ENCODE measurements at regions not wholly inside any gene's neighbourhood (a gene's known extent, or its start where the extent isn't known, plus 50 kb on each side); places are given as distances from the start of the nearest gene placed in this dataset.

DNA sequence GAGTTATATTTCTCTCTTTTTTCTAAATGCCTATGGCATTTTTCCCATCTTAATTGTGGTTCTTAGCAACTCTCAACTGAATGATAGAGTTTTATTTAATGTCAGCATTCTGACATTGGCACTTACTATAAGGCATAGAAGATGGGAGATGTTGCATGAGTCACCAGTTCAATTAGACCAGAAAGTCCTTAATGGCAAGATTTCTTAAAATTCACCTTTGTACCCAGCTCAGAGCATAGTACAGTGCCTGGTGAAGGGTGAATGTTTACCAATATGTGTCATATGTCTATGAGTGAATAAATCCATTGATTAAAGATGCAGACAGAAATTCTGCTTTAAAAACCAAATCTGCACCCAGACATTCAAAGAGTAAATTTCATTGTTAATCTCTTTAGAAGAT is 526.9 kb downstream of the EFNB2 start:
- no peak for DNase-seq

DNA sequence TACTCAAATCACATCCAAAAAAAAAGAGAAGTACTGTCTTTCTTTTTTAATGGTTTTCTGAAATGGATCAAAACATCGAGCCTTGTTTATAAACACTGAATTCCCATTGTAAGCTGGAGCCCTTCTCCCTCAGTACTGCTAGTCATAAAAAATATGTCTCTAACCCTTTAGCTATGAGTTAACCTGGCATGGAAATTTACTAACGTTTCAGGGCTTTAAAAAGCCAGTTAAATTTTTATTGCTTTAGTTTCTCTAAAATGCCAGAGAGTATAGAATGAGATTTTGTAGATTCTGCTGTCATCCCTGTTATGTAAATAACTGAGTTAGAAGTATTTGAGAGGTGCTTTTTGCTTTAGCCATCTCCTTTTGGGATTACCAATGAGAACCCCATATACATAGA is 528.3 kb downstream of the EFNB2 start:
- DNase-seq: no peak

DNA sequence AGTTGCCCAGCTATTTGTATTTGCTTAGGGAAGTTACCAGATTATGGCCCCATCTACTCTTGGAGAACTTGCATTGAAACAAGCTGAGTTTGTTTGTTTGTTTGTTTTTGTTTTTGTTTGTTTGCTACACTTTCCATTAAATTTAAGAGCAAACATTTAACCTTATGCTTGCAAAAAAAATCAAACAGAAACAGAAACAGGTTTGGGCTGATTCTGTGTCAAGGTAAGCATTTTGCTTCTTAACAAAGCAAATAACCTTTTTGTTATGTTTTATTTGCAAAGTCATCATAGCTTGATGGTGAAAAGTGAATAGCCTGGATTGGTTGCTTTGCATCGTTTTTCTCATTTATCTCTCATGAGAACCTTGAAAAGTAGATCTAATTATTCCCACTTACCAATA is 531.8 kb downstream of the EFNB2 start:
- DNase-seq: no peak

DNA sequence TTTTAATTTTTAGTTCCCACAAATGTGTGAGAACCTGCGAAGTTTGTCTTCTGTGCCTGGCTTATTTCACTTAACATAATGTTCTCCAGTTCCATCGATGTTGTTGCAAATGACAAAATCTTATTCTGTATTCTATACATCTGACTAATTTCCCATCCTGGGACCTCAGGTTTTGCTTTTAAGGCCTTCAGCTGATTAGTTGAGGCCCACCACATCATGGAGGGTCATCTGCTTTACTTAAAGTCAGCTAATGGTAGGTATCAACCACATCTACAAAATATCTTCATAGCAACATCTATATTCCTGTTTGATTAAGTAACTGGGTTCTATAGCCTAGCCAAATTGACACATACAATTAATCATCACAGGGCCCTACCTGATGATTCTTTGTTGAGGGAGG is 534.0 kb downstream of the EFNB2 start:
- no peak for DNase-seq

DNA sequence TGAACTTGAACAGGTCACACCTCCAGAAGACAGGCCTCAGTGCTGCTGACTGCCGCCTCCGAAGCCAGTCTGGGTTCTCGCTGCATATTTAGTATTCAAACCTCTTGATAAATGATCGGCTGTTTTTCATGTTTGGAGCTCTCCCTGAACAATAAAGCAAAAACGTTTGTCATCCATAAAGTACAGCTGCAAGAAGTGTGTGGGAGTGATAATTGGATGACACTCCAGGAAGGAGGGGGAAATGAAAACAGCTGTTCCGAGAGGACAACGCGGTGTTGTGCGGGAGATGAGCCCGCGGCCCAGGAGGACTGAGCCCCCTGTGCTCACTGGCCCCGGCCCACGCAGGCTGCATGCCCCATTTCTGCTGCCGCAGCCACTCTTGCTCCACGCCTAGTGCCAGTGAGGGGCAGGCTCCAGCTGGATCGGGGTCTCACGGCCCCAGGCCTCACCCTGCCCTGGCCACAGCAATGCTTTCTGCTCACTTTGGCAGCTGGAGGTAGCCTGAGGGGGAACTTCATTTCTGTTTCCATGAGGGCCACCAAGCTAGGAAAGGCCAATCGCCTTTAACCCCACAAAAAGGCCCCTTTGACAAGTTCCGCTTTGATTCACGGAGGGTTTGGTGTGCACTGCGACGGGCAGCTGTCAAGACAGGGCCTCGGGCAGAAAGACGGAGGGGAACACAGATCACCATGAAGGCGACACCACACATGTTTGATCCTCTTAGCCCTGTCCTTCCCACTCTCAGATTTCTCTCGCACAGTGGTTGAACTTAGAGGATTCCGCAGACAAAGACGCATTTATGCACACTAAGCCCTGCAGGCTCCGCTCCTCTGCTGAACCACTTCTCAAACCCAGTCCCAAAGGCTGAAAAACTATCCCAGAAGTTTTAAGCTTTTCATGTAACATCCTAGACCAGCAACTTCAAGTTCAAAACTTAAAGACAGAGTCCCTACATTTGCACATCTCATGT is 537.6 kb downstream of the EFNB2 start:
- no peak for DNase-seq

DNA sequence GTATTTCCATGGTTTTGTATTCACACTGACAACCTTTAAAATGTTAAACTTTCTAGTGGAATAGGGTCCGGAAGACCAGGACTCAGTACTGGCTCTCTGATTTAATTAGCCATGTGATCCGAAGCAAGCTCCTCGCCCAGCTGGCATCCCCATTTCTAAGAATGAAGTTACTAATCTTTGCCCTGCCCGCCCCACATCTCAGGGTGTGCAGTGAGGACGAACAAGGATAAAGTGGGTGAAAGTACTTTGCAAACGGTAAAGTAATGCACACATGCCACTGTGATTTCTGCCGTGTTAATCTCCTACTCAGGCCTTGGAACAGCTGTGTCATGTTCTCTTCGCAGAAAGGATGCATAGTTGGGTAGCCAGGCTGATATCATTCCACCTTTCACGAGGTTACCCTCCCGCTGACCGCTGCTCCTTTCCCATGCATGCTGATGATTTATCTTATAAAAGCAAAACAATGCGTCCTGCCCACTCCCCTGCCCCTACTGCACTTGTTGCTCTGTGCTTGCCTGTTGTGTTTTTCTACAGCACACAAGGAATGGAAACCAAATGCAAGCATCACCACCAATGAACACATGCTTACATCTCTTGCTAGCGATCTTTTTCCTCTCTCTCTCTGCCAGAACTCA is 539.0 kb downstream of the EFNB2 start:
- DNase-seq: no peak

- DNase-seq: no peak
These were observed 541.1 kb downstream of the EFNB2 start for GRCh38 chr13:105994340-105994739.

- DNase-seq: no peak
These were observed 543.7 kb downstream of the EFNB2 start for GRCh38 chr13:105991622-105992277.

DNA sequence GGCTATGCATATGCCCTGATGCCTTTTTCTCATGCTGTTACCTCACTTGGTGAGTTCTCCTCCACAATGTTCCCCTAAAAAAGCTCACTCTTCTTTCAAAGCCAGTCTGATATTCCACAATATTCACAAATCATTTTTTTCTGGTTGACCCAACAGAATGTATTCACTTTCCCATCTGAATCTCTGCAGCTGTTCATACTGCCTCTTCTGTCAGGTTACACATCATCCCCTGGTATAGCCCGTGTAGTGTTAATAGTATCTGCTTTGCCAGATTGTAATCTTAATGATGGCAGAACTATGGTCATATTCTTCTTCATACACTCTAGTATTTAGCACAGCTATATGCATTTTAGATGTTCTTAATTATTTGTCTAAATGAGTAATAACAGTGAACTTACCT is 544.3 kb downstream of the EFNB2 start:
- no peak for DNase-seq

DNA sequence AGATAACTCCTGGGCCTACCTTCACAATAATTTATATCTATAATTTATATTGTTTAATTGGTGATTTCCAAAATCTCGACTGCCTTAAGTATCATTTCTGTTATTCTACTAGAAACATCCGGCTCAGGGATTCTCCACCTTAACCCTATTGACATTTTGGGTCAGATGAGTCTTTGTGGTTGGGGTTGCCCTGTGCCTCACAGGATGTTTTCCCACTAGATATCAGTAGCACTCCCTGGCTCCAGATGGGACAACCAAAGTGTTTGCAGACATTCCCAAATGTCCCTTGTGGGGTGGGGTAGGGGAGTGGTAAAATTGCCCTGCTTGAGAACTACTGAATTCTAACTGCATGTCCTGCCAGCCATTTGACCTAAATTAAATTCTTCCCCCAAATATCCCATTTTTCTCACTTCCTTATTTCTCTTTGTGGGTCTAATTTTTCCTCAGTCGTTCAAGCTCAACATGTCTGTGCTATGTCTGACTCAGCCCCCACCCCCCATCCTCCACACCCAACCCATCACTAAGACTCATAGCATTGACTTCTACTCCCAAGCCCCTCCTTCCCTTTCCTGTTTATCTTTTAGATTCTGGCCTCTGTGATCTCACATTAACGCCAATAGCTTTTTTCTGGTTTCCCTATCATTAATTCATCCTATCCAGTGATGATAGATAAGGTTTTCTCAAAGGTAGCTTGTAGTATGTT is 545.1 kb downstream of the EFNB2 start:
- DNase-seq: no peak

GRCh38 chr13:105984646-105985045 is 550.8 kb downstream of the EFNB2 start:
- no peak for DNase-seq

DNA sequence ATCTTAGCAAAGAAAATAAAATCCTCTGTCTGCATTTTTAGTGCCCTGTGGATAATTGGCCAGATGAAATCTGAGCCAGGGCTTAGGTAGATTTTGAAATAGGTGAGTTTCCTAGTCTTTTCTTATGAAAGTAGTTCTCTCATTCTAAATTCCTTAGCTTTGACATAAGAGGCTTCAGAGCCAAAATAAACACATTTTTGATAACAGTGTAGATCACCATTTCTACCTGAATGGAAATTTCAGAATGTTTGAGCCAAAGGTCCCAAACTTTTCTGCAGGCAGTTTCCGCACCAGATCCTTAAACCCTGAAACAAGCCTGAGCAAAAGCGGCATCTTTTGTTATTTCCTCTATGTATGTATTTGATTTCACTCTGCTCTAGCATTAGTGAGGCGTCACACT is 551.2 kb downstream of the EFNB2 start:
- DNase-seq: no peak

GRCh38 chr13:105982219-105982930 is 553.1 kb downstream of the EFNB2 start:
- no peak for DNase-seq

DNA sequence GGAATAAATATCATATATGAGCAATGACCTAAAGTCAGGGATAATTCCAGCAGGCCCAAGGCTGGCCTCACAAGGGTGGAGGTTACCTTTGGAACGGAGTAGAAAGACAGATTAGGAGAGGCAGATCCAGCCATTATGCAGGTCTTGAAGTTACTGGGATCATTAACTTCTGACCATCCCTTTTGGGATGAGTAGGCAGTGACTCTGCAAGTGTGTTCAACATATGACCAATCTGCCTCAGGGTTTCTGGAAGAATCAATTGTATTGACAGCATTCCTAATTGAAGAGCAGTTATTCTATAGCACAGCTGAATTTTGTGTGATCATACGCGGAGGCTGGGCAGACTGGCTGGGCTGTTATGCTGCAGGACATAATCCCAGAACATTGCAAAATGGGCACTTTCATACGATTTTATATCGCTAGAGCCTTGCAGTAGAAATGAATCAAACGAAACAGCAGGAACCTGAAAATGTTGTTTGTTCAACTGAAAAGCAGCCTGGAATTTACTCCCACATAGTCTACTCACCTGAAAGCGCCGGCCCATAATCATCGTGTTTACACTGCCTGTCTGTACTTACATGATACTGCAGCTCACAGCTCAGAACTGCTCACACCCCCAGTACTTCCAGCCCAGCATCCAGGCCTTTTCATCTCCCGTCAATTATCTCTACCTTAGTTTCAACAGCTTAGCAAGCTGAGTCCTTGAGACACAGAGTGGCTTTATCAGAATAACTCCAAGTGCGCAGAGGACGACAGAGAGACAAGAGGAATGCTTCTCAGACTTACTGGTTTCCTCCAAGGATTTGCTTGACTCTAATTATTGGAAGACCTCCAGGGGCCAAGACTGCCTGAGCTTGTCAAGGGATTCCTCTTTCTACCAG is 556.1 kb downstream of the EFNB2 start:
- peak; percentile 33 for DNase-seq

DNA sequence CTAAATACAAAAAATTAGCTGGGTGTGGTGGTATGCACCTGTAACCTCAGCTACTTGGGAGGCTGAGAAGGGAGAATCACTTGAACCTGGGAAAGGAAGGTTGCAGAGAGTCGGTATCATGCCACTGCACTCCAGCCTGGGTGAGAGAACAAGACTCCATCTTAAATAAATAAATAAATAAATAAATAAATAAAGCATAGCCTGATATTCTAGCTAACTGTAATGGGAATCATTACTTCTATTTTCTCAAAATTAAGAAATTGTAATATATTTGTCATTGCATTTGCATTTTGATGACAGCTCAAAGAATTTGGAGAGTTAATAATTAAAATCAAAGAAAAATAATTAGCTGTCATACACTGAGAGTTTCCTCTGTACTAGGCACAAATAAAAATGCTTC is 561.1 kb downstream of the EFNB2 start:
- DNase-seq: no peak

- no peak for DNase-seq
These were observed 562.5 kb downstream of the EFNB2 start for GRCh38 chr13:105972811-105973590.

- no peak for DNase-seq
These were observed 563.1 kb downstream of the EFNB2 start for GRCh38 chr13:105972306-105972721.

DNA sequence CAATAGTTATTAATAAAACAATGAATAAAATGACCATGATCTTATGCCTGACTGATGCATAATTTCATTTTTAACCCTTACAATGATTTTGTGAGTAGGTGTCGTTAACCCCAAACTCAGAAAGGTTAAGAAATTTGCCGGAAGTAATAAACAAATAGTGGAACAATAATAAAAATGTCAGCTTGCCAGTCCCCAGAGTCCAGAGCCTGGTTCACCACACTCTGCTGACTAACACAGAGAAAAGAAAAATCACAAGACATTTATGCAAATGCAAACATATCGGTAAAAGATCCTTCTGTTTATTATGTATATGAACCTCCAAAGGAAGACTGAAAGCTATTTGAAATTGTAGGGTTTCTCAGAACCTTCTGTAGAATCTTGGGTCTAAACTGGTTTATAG is 563.7 kb downstream of the EFNB2 start:
- no peak for DNase-seq

DNA sequence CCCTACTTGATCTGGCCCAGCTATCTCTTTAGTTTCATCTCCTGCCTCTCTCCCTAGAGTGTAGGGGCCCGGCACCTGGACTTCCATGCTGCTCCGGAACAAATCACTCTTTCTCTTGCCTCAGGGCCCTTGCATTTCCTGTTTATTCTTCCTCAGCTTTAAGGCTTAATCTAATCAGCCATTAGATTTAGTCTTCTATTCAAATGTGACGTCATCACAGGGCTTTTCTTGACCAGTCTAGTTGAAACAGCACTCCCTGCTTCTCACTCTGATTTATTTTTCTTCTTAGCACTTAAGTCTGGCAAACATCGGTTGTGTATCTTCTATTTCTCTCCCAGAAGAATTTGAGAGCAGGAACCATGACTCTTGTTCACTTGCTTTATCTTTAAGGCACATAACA is 564.1 kb downstream of the EFNB2 start:
- no peak for DNase-seq

- DNase-seq: no peak
These were observed 565.7 kb downstream of the EFNB2 start for GRCh38 chr13:105969761-105970160.

DNA sequence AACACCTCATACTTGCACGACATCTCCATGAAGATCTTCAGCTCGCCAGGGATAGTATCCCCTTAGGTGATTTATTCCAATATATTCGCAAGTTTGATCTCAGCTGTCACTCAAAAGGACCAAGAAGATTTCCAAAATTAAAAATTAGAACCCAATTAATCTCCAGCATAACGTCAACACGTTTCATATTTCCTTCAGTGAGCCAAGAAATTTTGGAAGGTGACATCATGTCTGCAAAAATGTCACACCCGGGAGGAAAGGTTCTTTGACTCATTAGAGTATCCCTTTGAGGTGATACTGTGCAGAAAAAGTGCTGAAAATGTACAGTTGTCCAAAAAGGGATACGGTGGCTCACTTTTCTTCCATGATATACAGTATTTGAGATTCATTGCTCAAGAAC is 569.6 kb downstream of the EFNB2 start:
- no peak for DNase-seq
